Upper lobe of left lung (tissue), 4 donors: ENCODE measurements at regions not wholly inside any gene's neighbourhood (a gene's known extent, or its start where the extent isn't known, plus 50 kb on each side); places are given as distances from the start of the nearest gene placed in this dataset.

Experiments
- CTCF ChIP-seq, 6 experiments: fragments of 450-650 bp in 4 of 6; fragments of 200-600 bp in 2 of 6; sonication (generic) in 2 of 6; IDR thresholded peaks; one replicate each; pipeline ENCODE4 v1.5.1; 2016 to 2019; ENCODE audit warnings: antibody characterized with exemption in 6 of 6
- POLR2A ChIP-seq, 4 donors: fragments of 450-650 bp; IDR thresholded peaks; one replicate each; pipeline ENCODE4 v1.5.1; 2016 to 2017; ENCODE audit warnings: antibody characterized with exemption in 4 of 4, mild to moderate bottlenecking in 2 of 4

GRCh38 chr9:135297456-135298075 lies 182.0 kb upstream of the PPP1R26 start:
- TF ChIP-seq POLR2A (IDR thresholded peaks at IDR 0.05): no peak
- no peak for TF ChIP-seq CTCF (IDR thresholded peaks at IDR 0.05)
